NCI-H187 treated with DMSO at 0.1 percent for 48 hours (cell line): ENCODE measurements at regions not wholly inside any gene's neighbourhood (a gene's known extent, or its start where the extent isn't known, plus 50 kb on each side); places are given as distances from the start of the nearest gene placed in this dataset.

Experiments used
- DNase-seq: peaks from one replicate; lab custom pipeline; 2025; lab: John Stamatoyannopoulos, UW

- no peak for DNase-seq
Observed at GRCh38 chr6:156053626-156054025, 598.0 kb upstream of the NOX3 start.

GRCh38 chr6:156046841-156047449 lies 591.3 kb upstream of the NOX3 start:
- DNase-seq = no peak

DNA sequence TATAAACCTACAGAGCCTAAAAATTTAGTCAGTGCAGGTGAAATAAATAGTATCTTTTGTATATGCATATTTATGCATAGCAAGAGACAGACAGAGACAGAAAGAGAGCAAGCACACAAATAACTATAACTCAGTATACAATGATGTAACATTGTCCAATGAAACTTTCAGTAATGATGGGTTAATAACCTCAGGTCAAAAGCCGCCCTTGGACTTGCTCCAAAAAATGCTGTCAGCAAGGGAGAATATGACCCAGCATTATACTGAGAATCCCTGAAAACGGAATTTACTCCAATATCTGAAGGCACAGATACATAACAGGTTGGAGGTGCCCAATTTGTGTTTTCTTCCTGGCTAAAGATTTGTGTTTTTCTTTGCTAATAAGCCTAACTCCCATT lies 590.6 kb upstream of the NOX3 start:
- no peak for DNase-seq

DNA sequence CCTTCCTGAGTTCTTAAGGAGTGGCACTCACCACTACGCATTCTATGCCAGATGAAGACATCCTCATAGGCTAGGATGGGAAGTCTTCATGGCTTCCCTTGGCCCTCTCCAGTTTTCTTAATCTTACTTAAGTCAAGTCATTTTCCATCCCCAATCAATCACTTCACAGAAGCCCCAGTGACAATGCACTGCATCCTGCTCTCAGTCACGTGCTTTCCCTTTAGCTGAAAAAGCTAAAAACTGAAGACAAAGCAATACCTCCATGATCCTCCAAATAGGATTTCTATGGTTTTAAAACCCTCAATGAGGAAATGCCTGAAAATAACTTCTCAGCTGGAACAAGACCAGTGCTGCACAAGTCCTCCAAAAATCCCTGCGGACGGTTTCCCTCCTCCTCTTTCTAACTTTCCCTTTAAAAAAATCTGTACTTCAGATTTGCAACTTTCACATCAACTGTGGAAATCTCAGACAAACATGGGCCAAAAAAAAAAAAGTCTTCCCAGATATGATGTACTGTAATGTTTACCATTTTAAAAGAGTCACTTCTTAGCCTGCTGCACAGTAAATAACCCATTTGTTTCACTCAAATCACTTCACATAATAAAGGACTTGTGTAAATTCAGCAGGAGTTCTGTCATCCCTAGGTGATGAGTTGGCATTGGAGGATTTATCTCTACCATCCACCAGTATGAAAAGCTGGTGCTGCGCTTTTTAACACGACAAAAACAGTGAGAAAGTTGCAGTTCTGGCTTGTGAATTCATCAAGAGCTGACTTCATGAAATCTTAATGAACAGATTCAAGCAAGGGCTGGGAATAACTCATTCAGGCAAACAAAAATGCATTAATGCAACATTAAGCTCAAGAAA lies 590.0 kb upstream of the NOX3 start:
- no peak for DNase-seq

GRCh38 chr6:156033598-156033997 lies 578.0 kb upstream of the NOX3 start:
- no peak for DNase-seq

DNA sequence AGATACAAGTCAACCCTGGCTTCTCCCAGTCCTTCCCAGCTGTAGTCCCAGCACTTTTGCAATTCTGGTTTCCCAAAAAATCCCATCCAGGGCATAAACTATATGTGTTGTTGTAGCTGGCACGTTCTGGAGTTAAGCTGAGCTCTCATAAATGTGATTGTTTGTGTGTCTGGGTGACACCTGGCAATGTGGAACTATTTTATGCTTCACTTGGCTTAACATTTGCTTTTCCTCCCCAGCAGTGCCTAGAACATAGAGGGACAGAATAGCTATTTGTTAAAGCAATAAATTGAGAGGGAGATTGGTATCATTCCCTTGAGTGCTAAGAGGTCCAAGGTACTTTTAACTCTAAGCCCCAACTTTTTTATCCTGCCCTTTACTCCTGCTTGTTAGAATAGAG lies 575.9 kb upstream of the NOX3 start:
- no peak for DNase-seq

DNA sequence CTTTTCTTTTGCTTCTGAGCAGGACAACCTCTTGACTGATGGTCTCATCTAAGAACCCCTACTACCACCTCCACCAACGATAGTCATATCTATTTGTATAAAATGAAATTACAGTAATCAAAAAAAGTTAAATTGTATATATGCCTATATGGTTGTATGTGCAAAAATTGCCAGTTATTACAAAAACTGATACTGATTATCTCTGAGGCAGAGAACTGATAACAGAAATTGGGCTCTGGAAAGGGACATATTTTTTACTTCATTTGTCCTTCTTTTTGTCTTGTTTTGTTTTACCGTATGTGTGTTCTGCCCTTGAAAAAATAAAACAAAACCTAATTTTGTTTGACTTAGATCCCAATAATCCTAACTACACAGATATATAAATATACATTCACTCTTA lies 574.4 kb upstream of the NOX3 start:
- no peak for DNase-seq

GRCh38 chr6:156029286-156029985 lies 573.8 kb upstream of the NOX3 start:
- no peak for DNase-seq

- DNase-seq = no peak
Observed at GRCh38 chr6:156028335-156029131, 572.9 kb upstream of the NOX3 start.

DNA sequence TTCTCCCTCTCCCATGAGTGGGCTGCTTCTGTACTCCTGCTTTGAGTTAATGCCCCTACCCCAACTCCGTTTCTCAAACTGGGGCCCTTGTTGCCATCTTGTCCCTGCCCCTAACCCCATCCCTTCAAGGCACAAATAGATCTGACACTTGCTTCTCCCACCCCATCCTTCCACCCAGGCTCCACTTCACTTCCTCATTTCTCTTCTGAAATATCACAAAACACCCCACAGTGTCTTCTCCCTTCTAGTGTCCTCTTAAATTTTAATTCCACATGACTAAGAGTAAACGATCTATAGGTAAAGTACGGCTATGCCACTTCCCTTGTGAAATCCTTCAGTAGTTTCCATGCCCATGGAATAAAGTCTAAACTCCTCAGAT lies 571.6 kb upstream of the NOX3 start:
- DNase-seq = no peak

GRCh38 chr6:156026486-156027247 lies 571.0 kb upstream of the NOX3 start:
- no peak for DNase-seq

DNA sequence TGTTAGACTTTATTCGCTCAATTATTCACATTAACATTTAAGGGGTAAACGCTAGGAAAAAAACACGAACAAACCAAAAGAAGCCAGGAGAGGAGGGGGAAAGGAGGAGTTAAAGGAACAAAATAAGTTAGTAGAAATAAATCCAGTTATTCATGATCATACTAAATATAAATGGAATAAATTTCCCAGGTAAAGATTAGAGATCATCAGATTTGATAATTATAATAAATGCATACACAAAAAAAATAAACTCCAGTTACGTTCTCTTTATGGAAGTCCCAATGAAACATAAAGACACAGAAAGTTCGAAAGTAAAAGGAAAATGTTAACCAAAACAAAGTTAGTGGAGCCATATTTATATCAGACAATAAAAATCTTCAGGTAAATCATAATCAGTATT lies 568.7 kb upstream of the NOX3 start:
- DNase-seq = no peak

- DNase-seq = no peak
Observed at GRCh38 chr6:156021746-156022396, 566.2 kb upstream of the NOX3 start.

- DNase-seq = no peak
Observed at GRCh38 chr6:156017838-156018237, 562.2 kb upstream of the NOX3 start.

GRCh38 chr6:156016186-156016976 lies 560.7 kb upstream of the NOX3 start:
- DNase-seq = no peak

GRCh38 chr6:156013155-156013554 lies 557.5 kb upstream of the NOX3 start:
- peak; percentile 19 for DNase-seq

DNA sequence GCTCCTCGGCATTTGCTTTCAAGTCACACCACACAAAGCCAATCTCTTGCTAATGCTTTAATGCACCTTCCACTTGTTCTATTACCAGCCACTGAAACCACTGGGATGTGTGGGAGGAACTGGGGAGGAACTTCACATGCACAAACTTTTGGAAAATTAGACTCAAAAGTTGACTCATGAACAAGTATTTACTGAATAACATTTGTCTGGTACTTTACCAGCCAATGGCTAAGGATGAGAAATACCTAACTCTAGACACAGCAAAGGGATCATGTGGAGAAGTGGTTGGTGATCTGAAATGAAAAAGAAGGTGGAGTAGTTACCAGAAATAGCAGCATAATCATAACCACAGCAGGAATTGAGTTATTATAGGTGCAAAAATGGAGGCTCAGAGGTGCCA lies 554.0 kb upstream of the NOX3 start:
- no peak for DNase-seq

GRCh38 chr6:156004796-156005195 lies 549.2 kb upstream of the NOX3 start:
- DNase-seq = no peak

- DNase-seq = no peak
Observed at GRCh38 chr6:155996151-155996550, 540.5 kb upstream of the NOX3 start.

DNA sequence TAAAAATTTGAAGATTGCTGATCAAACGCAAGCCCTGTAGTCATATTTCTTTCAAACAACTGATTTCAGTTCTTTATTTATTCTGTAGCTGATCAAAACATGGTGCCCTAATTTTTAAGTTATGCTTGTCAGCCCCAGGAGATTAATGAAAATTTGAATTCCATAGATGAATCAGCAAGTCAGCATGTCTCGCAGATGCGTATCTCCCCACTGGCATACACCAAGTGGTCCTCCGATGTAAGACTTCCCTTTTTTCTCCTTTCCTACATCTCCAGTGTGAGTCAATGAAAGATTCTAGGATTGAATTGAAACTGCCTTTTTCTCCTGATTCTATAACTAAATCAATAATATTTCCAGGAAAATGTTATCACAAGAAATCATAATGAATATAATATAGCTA lies 539.6 kb upstream of the NOX3 start:
- DNase-seq = no peak
